ENCODE measurements at regions not wholly inside any gene's neighbourhood (a gene's known extent, or its start where the extent isn't known, plus 50 kb on each side); places are given as distances from the start of the nearest gene placed in this dataset.

GRCh38 chr4:72902354-72902753 lies 167.2 kb downstream of the COX18 start:
- TF ChIP-seq, protein P1, sequence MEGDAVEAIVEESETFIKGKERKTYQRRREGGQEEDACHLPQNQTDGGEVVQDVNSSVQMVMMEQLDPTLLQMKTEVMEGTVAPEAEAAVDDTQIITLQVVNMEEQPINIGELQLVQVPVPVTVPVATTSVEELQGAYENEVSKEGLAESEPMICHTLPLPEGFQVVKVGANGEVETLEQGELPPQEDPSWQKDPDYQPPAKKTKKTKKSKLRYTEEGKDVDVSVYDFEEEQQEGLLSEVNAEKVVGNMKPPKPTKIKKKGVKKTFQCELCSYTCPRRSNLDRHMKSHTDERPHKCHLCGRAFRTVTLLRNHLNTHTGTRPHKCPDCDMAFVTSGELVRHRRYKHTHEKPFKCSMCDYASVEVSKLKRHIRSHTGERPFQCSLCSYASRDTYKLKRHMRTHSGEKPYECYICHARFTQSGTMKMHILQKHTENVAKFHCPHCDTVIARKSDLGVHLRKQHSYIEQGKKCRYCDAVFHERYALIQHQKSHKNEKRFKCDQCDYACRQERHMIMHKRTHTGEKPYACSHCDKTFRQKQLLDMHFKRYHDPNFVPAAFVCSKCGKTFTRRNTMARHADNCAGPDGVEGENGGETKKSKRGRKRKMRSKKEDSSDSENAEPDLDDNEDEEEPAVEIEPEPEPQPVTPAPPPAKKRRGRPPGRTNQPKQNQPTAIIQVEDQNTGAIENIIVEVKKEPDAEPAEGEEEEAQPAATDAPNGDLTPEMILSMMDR (IDR thresholded peaks at IDR 0.05) = no peak
- no peak for DNase-seq
- H3K36me3 Mint-ChIP-seq (ENCODE audit: low read depth) = no peaks in the 10 kb centered on the region
- H3K4me3 Mint-ChIP-seq = no peak overlapping the region
- H3K27ac Mint-ChIP-seq = no peak overlapping the region
- H3K27me3 Mint-ChIP-seq (ENCODE audit: low read depth, poor library complexity) = no peaks in the 10 kb centered on the region
- H3K9me3 Mint-ChIP-seq = peaks cover 10% of the 10 kb centered on the region
- no peaks in the 10 kb centered on the region for H3K4me1 Mint-ChIP-seq

GRCh38 chr4:72901553-72901952 lies 168.0 kb downstream of the COX18 start:
- Mint-ChIP-seq H3K4me1 (no peaks in the 10 kb centered on the region), H3K27me3 (ENCODE audit: low read depth, poor library complexity) (no peaks in the 10 kb centered on the region), H3K27ac (no peak overlapping the region), H3K9me3 (peaks cover 12% of the 10 kb centered on the region), H3K4me3 (no peak overlapping the region), H3K36me3 (ENCODE audit: low read depth) (no peaks in the 10 kb centered on the region)
- DNase-seq = no peak
- TF ChIP-seq, protein P1 (IDR thresholded peaks at IDR 0.05) = no peak

DNA sequence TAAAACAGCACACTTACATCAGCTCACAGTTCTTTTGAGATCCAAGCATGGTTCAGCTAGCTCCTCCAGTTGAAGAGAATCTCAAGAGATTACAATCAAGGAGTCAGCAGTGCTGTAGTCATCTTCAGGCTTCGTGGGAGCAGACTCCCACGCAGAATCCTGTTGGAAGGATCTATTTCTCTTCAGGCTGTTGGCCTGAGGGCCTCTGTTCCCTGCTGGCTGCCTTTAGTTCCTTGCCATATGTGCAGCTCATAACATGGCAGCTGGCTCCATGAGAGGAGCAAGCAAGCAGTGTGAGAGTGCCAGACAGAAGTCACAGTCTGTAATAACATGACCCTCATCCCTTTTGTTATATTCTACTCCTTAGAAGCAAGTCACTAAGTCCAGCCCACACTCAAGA lies 168.6 kb downstream of the COX18 start:
- no peaks in the 10 kb centered on the region for H3K4me1 Mint-ChIP-seq
- H3K9me3 Mint-ChIP-seq = peaks cover 12% of the 10 kb centered on the region
- no peak for DNase-seq
- no peak overlapping the region for H3K4me3 Mint-ChIP-seq
- no peaks in the 10 kb centered on the region for H3K36me3 Mint-ChIP-seq (ENCODE audit: low read depth)
- no peaks in the 10 kb centered on the region for H3K27me3 Mint-ChIP-seq (ENCODE audit: low read depth, poor library complexity)
- H3K27ac Mint-ChIP-seq = no peak overlapping the region
- TF ChIP-seq, protein P1 (IDR thresholded peaks at IDR 0.05) = no peak

DNA sequence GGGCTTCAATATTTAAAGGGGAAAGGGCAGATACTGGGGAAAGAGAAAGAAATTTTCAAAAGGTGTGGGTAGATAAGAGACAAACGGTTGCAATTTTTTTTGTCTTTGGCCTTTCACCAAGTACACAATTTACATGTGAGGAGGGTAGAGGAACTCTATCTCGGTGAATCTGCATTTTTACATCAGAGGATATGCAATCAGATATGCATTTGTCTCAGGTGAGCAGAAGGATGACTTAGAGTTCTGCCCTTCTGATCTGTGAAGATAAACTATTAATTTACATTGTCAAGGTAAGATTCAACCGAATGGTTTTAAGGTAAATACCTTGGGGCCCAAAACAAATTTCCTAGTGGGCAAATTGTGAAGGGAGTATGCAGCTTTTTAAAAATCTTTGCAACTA lies 169.9 kb downstream of the COX18 start:
- Mint-ChIP-seq H3K4me1 (no peaks in the 10 kb centered on the region), H3K4me3 (no peak overlapping the region), H3K27me3 (ENCODE audit: low read depth, poor library complexity) (no peaks in the 10 kb centered on the region), H3K36me3 (ENCODE audit: low read depth) (no peaks in the 10 kb centered on the region), H3K9me3 (peaks cover 9% of the 10 kb centered on the region), H3K27ac (no peak overlapping the region)
- DNase-seq = no peak
- TF ChIP-seq, protein P1 (IDR thresholded peaks at IDR 0.05) = no peak

- H3K4me3 Mint-ChIP-seq = no peak overlapping the region
- no peaks in the 10 kb centered on the region for H3K27me3 Mint-ChIP-seq (ENCODE audit: low read depth, poor library complexity)
- H3K36me3 Mint-ChIP-seq (ENCODE audit: low read depth) = no peaks in the 10 kb centered on the region
- TF ChIP-seq, protein P1 (IDR thresholded peaks at IDR 0.05) = no peak
- no peak overlapping the region for H3K27ac Mint-ChIP-seq
- H3K9me3 Mint-ChIP-seq = peaks cover 9% of the 10 kb centered on the region
- no peak for DNase-seq
- H3K4me1 Mint-ChIP-seq = no peaks in the 10 kb centered on the region
These were observed 170.3 kb downstream of the COX18 start for GRCh38 chr4:72899214-72899613.

DNA sequence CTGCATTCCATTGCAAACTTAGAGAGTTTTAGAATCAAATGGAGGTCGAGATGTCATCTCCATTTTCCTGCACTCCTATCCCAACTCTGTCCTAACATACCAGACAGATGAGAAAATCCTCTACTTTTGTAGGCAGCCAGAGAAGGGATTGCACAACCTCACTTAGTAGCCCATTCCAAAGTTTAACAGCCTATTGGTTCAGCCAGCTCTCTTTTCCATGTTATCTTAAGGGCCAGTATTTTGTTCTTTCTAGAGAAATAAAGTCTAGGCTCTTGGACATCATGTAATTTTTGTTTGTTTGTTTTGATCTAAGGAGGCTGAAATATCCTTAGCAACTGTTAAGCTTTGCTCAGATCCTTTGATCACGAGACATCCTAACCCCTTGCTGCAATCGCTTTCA lies 173.0 kb downstream of the COX18 start:
- Mint-ChIP-seq H3K4me1 (no peaks in the 10 kb centered on the region), H3K27ac (no peak overlapping the region), H3K27me3 (ENCODE audit: low read depth, poor library complexity) (no peaks in the 10 kb centered on the region), H3K9me3 (peaks cover 9% of the 10 kb centered on the region), H3K36me3 (ENCODE audit: low read depth) (no peaks in the 10 kb centered on the region), H3K4me3 (no peak overlapping the region)
- TF ChIP-seq, protein P1 (IDR thresholded peaks at IDR 0.05) = no peak
- no peak for DNase-seq
